ENCODE measurements at regions not wholly inside any gene's neighbourhood (a gene's known extent, or its start where the extent isn't known, plus 50 kb on each side); places are given as distances from the start of the nearest gene placed in this dataset.

GRCh38 chr4:1466034-1466862 lies 60.0 kb upstream of the NKX1-1 start:
- no peak for TF ChIP-seq EZH2phosphoT487 (conservative IDR thresholded peaks at IDR 0.05; ENCODE audit: low read length)
- no peak for TF ChIP-seq CTCF (IDR thresholded peaks at IDR 0.05; ENCODE audit: insufficient read depth, low read length, poor library complexity, severe bottlenecking)
